ENCODE measurements at regions not wholly inside any gene's neighbourhood (a gene's known extent, or its start where the extent isn't known, plus 50 kb on each side); places are given as distances from the start of the nearest gene placed in this dataset.

DNA sequence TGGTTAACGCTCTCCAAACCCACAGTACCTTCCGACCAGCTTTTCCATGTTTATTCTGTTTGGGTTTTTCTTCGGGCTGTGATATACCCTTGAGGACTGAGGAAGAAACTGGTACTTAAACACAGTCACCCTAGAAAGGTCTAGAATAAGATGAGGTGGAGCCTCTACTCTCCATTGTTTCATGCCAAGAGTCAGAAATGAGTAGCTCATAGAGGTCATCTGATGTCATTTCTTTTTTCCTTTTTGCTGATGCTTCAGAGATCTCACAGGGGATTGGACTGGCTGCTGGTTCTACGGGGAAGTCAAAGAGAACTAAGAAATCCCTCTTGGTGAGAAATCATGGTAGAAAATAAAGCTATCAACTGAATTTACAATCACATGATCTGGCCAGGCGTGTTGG, 538.2 kb upstream of the TMEM132C start:
- Histone ChIP-seq H3K9me3 (ENCODE audit: control insufficient read depth, insufficient read depth, low read length) (no peaks in the 10 kb centered on the region), H3K27me3 (ENCODE audit: control insufficient read depth, insufficient read depth, low read length) (no peaks in the 10 kb centered on the region), H3K4me3 (ENCODE audit: low read depth, low read length) (no peak overlapping the region), H3K36me3 (ENCODE audit: control insufficient read depth, insufficient read depth, low read length) (no peaks in the 10 kb centered on the region), H3K9ac (ENCODE audit: low read depth, low read length) (no peak overlapping the region), H3K4me1 (ENCODE audit: control insufficient read depth, insufficient read depth, low read length) (no peaks in the 10 kb centered on the region)

DNA sequence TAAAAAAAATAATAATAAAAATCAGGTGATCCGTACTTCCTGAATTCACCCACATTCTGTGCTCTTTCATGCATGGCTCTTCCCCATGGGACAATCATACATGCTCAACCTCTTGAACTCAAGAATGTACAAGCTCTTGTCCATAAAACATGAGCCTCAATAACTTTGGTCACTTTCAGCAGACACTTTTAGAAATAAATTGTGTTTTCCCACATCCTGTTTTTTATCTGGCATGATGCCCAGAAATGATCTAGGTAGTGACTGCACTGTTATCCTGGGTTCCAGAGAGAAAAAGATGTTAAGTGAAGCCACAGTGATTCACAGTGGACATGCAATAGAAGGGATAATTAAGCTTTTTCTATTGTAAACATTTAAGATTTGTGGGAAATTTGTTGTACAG, 537.6 kb upstream of the TMEM132C start:
- Histone ChIP-seq H3K36me3 (ENCODE audit: control insufficient read depth, insufficient read depth, low read length) (no peaks in the 10 kb centered on the region), H3K4me1 (ENCODE audit: control insufficient read depth, insufficient read depth, low read length) (no peaks in the 10 kb centered on the region), H3K9ac (ENCODE audit: low read depth, low read length) (no peak overlapping the region), H3K9me3 (ENCODE audit: control insufficient read depth, insufficient read depth, low read length) (no peaks in the 10 kb centered on the region), H3K4me3 (ENCODE audit: low read depth, low read length) (no peak overlapping the region), H3K27me3 (ENCODE audit: control insufficient read depth, insufficient read depth, low read length) (no peaks in the 10 kb centered on the region)

DNA sequence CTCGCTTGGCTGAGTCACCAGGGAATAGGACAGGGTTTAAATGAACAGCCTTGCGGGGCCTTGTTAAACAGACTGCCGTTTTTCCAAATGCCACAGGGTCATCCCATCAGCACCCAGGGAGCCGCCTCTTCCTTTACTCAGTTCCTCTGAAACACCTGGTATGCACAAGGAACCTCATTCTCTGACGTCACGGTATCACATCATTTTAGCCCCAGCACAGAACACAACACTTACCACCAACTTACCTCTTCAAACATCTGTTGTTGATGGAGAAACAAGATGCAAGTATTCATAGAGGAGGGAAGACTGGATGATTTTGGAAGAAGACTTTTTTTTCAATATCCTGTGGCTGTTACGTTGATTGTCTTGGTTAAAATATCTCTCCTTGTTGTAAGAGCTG, 535.3 kb upstream of the TMEM132C start:
- Histone ChIP-seq H3K27me3 (ENCODE audit: control insufficient read depth, insufficient read depth, low read length) (no peaks in the 10 kb centered on the region), H3K9me3 (ENCODE audit: control insufficient read depth, insufficient read depth, low read length) (no peaks in the 10 kb centered on the region), H3K36me3 (ENCODE audit: control insufficient read depth, insufficient read depth, low read length) (no peaks in the 10 kb centered on the region), H3K4me1 (ENCODE audit: control insufficient read depth, insufficient read depth, low read length) (no peaks in the 10 kb centered on the region), H3K9ac (ENCODE audit: low read depth, low read length) (no peak overlapping the region), H3K4me3 (ENCODE audit: low read depth, low read length) (no peak overlapping the region)

DNA sequence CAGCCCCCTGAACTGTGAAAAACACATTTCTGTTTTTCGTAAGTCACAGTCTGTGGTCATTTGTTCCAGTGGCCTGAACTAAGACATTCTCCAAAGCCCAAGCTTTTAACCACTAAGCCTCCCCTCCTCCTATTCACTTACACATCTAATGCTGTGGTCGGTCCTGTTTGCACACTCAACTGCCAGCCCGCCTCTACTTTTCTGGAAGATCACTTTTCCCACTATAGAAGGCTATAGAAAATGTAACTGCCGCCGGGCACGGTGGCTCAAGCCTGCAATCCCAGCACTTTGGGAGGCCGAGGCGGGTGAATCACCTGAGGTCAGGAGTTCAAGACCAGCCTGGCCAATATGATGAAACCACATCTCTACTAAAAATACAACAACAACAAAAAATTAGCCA, 524.7 kb upstream of the TMEM132C start:
- Histone ChIP-seq H3K9ac (ENCODE audit: low read depth, low read length) (no peak overlapping the region), H3K27me3 (ENCODE audit: control insufficient read depth, insufficient read depth, low read length) (no peaks in the 10 kb centered on the region), H3K4me3 (ENCODE audit: low read depth, low read length) (no peak overlapping the region), H3K4me1 (ENCODE audit: control insufficient read depth, insufficient read depth, low read length) (peaks cover 7% of the 10 kb centered on the region), H3K36me3 (ENCODE audit: control insufficient read depth, insufficient read depth, low read length) (no peaks in the 10 kb centered on the region), H3K9me3 (ENCODE audit: control insufficient read depth, insufficient read depth, low read length) (no peaks in the 10 kb centered on the region)

DNA sequence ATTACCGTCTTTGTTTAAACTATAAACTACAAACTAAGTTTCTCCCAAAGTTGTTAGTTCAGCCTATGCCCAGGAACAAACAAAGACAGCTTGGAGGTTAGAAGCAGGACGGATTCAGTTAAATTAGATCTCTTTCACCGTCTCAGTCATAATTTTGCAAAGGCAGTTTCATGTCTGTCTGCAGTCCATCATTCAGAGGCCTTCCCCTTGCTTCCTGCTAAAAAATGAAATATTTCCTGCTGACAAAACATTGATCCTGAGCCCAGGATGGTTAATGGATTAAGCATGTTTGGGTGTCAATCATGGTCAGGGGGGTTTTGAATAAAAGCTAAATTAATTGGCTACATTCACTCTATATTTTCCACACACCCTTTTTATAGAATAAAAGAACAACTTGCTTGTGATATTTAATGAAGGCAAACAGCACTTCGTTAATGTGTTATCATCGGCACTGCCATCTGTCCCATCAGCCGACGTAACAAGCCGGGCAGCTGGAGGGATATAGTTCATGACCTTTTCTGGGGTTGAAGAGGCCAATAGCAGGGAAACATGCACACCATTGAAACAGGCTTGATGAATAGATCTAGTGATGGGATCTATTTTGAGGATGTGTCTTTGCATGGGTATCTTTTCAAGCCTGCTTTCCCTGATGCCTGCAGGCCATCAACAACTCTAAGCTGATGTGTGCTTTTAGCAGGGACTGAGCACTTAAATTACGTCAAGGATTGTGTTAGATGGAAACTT, 521.3 kb upstream of the TMEM132C start:
- Histone ChIP-seq H3K4me1 (ENCODE audit: control insufficient read depth, insufficient read depth, low read length) (peaks cover 7% of the 10 kb centered on the region), H3K9ac (ENCODE audit: low read depth, low read length) (no peak overlapping the region), H3K36me3 (ENCODE audit: control insufficient read depth, insufficient read depth, low read length) (no peaks in the 10 kb centered on the region), H3K27me3 (ENCODE audit: control insufficient read depth, insufficient read depth, low read length) (no peaks in the 10 kb centered on the region), H3K4me3 (ENCODE audit: low read depth, low read length) (no peak overlapping the region), H3K9me3 (ENCODE audit: control insufficient read depth, insufficient read depth, low read length) (no peaks in the 10 kb centered on the region)

DNA sequence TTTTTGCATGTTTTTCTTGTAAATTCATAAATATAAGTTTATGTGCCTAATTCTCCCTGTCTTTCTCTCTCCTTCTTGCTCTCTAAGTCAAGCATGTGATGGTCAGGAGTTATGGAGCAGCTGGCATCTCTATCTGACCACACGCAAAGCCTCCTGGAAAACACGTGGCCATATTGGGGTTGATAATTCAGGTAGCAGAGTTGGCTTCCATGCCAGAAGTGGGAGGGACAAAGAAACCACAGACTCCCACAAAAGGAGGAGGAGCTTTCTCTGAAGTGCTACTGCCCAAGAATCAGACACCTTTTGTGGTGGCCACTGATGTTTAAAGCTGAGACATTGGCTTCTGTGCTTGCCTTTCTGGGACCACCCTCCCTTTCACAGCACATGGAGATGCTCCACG, 517.6 kb upstream of the TMEM132C start:
- Histone ChIP-seq H3K9me3 (ENCODE audit: control insufficient read depth, insufficient read depth, low read length) (no peaks in the 10 kb centered on the region), H3K27me3 (ENCODE audit: control insufficient read depth, insufficient read depth, low read length) (no peaks in the 10 kb centered on the region)

DNA sequence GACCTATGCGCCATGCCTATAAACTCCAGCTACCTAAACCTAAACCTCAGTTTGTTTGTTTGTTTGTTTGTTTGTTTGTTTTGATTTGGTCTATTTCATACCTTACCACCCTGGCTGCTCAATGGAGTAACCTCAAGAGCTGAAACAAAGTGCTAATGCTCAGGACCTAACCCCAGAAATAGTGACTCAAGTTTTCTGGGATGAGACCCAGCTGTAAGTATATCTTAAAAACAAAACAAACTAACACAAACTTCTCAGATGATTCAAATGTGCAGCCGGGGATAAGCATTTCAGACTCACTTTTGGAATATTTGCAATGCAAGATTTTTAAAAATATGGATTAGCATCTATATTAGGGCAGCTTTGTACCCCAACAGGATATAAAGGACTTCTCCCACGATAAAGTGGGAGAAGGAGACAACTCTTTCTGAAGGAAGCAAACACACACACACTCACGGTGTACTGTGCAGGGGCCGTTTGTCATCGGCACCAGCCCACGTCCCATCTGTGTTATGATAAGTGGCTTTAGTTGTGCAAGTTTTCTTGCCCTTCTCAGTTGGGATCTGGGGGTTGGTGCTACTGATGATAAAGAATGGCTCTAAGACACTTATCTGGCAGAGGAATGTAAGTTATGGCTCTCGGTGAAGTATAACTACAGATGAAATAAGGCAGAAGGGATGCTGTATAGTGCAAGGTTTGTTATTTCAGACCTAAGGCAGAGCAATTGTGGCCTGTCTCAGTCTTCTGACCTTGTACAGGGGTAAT, 516.7 kb upstream of the TMEM132C start:
- no peaks in the 10 kb centered on the region for H3K36me3 ChIP-seq (ENCODE audit: control insufficient read depth, insufficient read depth, low read length)
- no peaks in the 10 kb centered on the region for H3K9me3 ChIP-seq (ENCODE audit: control insufficient read depth, insufficient read depth, low read length)

More for the DNA sequence above, 517.6 kb upstream of the TMEM132C start:
- no peaks in the 10 kb centered on the region for H3K4me1 ChIP-seq (ENCODE audit: control insufficient read depth, insufficient read depth, low read length)
- no peaks in the 10 kb centered on the region for H3K36me3 ChIP-seq (ENCODE audit: control insufficient read depth, insufficient read depth, low read length)
- no peak overlapping the region for H3K4me3 ChIP-seq (ENCODE audit: low read depth, low read length)
- no peak overlapping the region for H3K9ac ChIP-seq (ENCODE audit: low read depth, low read length)

DNA sequence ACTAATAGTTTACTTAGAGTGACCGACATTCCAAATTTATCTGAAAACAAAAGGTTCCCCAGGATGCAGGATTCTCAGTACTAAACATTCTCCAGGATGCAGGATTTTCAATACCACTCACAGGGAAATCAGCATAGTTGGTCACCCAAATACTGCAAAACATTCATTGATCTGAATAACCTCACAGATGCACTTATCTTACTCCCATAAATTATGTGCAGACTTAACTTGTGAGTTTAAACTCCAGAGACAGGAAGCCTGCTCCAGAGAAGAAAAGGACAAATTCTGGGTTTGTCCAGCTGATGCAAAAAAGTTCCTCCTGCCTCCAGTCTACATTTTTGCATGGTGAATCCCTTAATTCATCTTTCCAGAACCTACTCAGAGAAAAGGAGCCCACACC, 514.2 kb upstream of the TMEM132C start:
- H3K4me3 ChIP-seq (ENCODE audit: low read depth, low read length) = no peak overlapping the region
- no peaks in the 10 kb centered on the region for H3K9me3 ChIP-seq (ENCODE audit: control insufficient read depth, insufficient read depth, low read length)
- H3K4me1 ChIP-seq (ENCODE audit: control insufficient read depth, insufficient read depth, low read length) = no peaks in the 10 kb centered on the region
- H3K9ac ChIP-seq (ENCODE audit: low read depth, low read length) = no peak overlapping the region
- no peaks in the 10 kb centered on the region for H3K36me3 ChIP-seq (ENCODE audit: control insufficient read depth, insufficient read depth, low read length)
- H3K27me3 ChIP-seq (ENCODE audit: control insufficient read depth, insufficient read depth, low read length) = no peaks in the 10 kb centered on the region

More for the DNA sequence above, 516.7 kb upstream of the TMEM132C start:
- Histone ChIP-seq H3K4me1 (ENCODE audit: control insufficient read depth, insufficient read depth, low read length) (no peaks in the 10 kb centered on the region), H3K4me3 (ENCODE audit: low read depth, low read length) (no peak overlapping the region), H3K9ac (ENCODE audit: low read depth, low read length) (no peak overlapping the region), H3K27me3 (ENCODE audit: control insufficient read depth, insufficient read depth, low read length) (no peaks in the 10 kb centered on the region)

DNA sequence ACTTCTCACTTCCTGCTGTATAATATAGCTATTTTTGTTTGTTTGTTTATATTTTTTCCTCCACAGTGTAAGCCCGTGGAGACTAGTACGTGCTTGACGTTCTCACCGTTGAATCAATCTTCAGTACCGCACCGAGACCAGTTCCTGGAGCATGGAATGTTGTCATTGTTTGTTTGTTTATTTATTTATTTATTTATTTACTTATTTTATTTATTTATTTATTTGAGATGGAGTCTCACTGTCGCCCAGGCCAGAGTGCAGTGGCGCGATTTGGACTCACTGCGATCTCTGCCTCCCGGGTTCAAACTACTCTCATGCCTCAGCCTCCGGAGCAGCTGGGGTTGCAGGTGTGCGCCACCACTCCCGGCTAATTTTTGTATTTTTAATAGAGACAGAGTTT, 506.6 kb upstream of the TMEM132C start:
- Histone ChIP-seq H3K27me3 (ENCODE audit: control insufficient read depth, insufficient read depth, low read length) (no peaks in the 10 kb centered on the region), H3K9me3 (ENCODE audit: control insufficient read depth, insufficient read depth, low read length) (no peaks in the 10 kb centered on the region), H3K4me1 (ENCODE audit: control insufficient read depth, insufficient read depth, low read length) (no peaks in the 10 kb centered on the region), H3K36me3 (ENCODE audit: control insufficient read depth, insufficient read depth, low read length) (no peaks in the 10 kb centered on the region), H3K9ac (ENCODE audit: low read depth, low read length) (no peak overlapping the region), H3K4me3 (ENCODE audit: low read depth, low read length) (no peak overlapping the region)

DNA sequence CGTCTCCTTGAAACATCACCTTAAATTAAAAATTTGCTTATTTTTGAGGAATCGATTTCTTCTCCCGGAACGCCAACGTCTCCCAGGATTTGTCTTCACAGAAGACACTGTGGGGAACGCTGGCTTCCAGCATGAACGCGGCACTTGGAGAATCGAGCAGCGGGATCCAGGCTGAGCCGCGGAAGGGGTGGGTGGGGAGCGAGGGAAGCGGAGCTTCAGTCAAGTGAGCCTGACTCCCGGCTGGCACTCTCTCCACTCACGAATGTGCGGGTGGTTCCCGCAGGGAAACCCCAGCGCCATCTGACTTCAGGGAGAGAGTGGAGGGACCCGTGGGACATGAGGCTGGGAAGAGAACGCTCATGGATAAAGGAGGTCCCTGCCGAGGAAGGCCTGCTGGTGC, 506.0 kb upstream of the TMEM132C start:
- Histone ChIP-seq H3K9ac (ENCODE audit: low read depth, low read length) (no peak overlapping the region), H3K4me3 (ENCODE audit: low read depth, low read length) (no peak overlapping the region), H3K9me3 (ENCODE audit: control insufficient read depth, insufficient read depth, low read length) (no peaks in the 10 kb centered on the region), H3K4me1 (ENCODE audit: control insufficient read depth, insufficient read depth, low read length) (no peaks in the 10 kb centered on the region), H3K36me3 (ENCODE audit: control insufficient read depth, insufficient read depth, low read length) (no peaks in the 10 kb centered on the region), H3K27me3 (ENCODE audit: control insufficient read depth, insufficient read depth, low read length) (no peaks in the 10 kb centered on the region)

DNA sequence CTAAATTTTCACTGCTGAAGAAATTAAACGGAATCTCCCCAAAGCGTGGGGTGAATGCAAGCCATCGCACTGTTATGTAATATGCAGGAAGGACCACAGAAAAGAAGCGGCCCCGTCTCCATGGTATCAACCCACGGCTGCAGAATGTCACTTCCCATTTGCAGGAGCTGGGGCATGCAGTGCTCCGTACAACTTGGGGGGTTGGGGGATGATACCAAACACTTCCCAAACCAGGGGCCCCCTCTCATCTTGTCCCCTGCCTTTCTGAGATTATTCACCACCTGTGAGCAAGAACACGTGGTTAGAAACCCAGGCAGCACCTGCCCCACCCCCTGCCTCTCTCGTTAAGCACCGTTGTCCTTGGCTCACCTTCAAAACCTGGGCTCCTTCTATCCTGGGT, 505.1 kb upstream of the TMEM132C start:
- Histone ChIP-seq H3K9ac (ENCODE audit: low read depth, low read length) (no peak overlapping the region), H3K4me1 (ENCODE audit: control insufficient read depth, insufficient read depth, low read length) (no peaks in the 10 kb centered on the region), H3K9me3 (ENCODE audit: control insufficient read depth, insufficient read depth, low read length) (no peaks in the 10 kb centered on the region), H3K27me3 (ENCODE audit: control insufficient read depth, insufficient read depth, low read length) (no peaks in the 10 kb centered on the region), H3K36me3 (ENCODE audit: control insufficient read depth, insufficient read depth, low read length) (no peaks in the 10 kb centered on the region), H3K4me3 (ENCODE audit: low read depth, low read length) (no peak overlapping the region)

DNA sequence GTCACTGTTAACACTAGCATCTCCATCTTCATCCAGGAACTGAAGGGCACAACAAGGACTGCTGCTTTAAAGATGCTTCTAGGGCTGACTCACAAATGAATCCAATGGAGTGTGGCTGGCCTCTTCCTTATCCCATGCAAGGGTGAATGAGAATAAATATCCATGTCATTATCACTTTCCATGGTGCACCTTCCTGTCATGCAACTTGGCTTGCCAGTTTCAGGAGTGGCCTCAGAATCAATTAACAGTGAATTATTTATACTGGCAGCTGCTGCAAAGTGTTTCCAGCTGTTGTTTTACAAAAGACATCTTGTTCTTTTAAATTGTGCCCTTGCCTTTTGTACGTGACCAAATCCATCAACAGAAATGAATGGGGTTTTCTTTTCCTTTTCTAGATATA, 499.3 kb upstream of the TMEM132C start:
- Histone ChIP-seq H3K4me1 (ENCODE audit: control insufficient read depth, insufficient read depth, low read length) (no peaks in the 10 kb centered on the region), H3K9me3 (ENCODE audit: control insufficient read depth, insufficient read depth, low read length) (no peaks in the 10 kb centered on the region)

More for the DNA sequence above, 499.3 kb upstream of the TMEM132C start:
- Histone ChIP-seq H3K36me3 (ENCODE audit: control insufficient read depth, insufficient read depth, low read length) (no peaks in the 10 kb centered on the region), H3K27me3 (ENCODE audit: control insufficient read depth, insufficient read depth, low read length) (no peaks in the 10 kb centered on the region), H3K9ac (ENCODE audit: low read depth, low read length) (no peak overlapping the region), H3K4me3 (ENCODE audit: low read depth, low read length) (no peak overlapping the region)
